ENCODE measurements at regions not wholly inside any gene's neighbourhood (a gene's known extent, or its start where the extent isn't known, plus 50 kb on each side); places are given as distances from the start of the nearest gene placed in this dataset.

GRCh38 chr4:152099981-152100378 lies 339.2 kb upstream of the GATB start:
- Mint-ChIP-seq H3K27me3 (no peaks in the 10 kb centered on the region), H3K27ac (peak overlapping the region; percentile 94), H3K4me1 (ENCODE audit: low read depth) (peaks cover 94% of the 10 kb centered on the region), H3K36me3 (ENCODE audit: low read depth) (peaks cover 2% of the 10 kb centered on the region), H3K4me3 (peak overlapping the region; percentile 72), H3K9me3 (no peaks in the 10 kb centered on the region)
- DNase-seq: no peak

- no peaks in the 10 kb centered on the region for H3K9me3 Mint-ChIP-seq
- H3K4me3 Mint-ChIP-seq: no peak overlapping the region
- H3K27me3 Mint-ChIP-seq: no peaks in the 10 kb centered on the region
- no peak for DNase-seq
- peak overlapping the region; percentile 94 for H3K27ac Mint-ChIP-seq
- H3K36me3 Mint-ChIP-seq (ENCODE audit: low read depth): peaks cover under 1% of the 10 kb centered on the region
- H3K4me1 Mint-ChIP-seq (ENCODE audit: low read depth): peaks cover 94% of the 10 kb centered on the region
These were observed 338.7 kb upstream of the GATB start for GRCh38 chr4:152099555-152099954.

- H3K4me1 Mint-ChIP-seq (ENCODE audit: low read depth): peaks cover 94% of the 10 kb centered on the region
- H3K4me3 Mint-ChIP-seq: no peak overlapping the region
- H3K27me3 Mint-ChIP-seq: no peaks in the 10 kb centered on the region
- no peaks in the 10 kb centered on the region for H3K9me3 Mint-ChIP-seq
- no peaks in the 10 kb centered on the region for H3K36me3 Mint-ChIP-seq (ENCODE audit: low read depth)
- DNase-seq: no peak
- peak overlapping the region; percentile 94 for H3K27ac Mint-ChIP-seq
These were observed 338.2 kb upstream of the GATB start for GRCh38 chr4:152099061-152099425.

GRCh38 chr4:152098365-152099060 lies 337.7 kb upstream of the GATB start:
- Mint-ChIP-seq H3K4me1 (ENCODE audit: low read depth) (peaks cover 93% of the 10 kb centered on the region), H3K9me3 (no peaks in the 10 kb centered on the region), H3K27me3 (no peaks in the 10 kb centered on the region), H3K4me3 (no peak overlapping the region), H3K36me3 (ENCODE audit: low read depth) (no peaks in the 10 kb centered on the region), H3K27ac (peak overlapping the region; percentile 94)
- no peak for DNase-seq

- peaks cover 86% of the 10 kb centered on the region for H3K4me1 Mint-ChIP-seq (ENCODE audit: low read depth)
- DNase-seq: no peak
- H3K4me3 Mint-ChIP-seq: no peak overlapping the region
- H3K27me3 Mint-ChIP-seq: no peaks in the 10 kb centered on the region
- no peak overlapping the region for H3K27ac Mint-ChIP-seq
- no peaks in the 10 kb centered on the region for H3K36me3 Mint-ChIP-seq (ENCODE audit: low read depth)
- H3K9me3 Mint-ChIP-seq: no peaks in the 10 kb centered on the region
These were observed 336.6 kb upstream of the GATB start for GRCh38 chr4:152097371-152097770.

GRCh38 chr4:152095701-152096070 lies 334.9 kb upstream of the GATB start:
- Mint-ChIP-seq H3K4me1 (ENCODE audit: low read depth) (peaks cover 79% of the 10 kb centered on the region), H3K27me3 (no peaks in the 10 kb centered on the region), H3K27ac (peak overlapping the region; percentile 50), H3K9me3 (no peaks in the 10 kb centered on the region), H3K4me3 (no peak overlapping the region), H3K36me3 (ENCODE audit: low read depth) (no peaks in the 10 kb centered on the region)
- DNase-seq: no peak

- Mint-ChIP-seq H3K27ac (no peak overlapping the region), H3K9me3 (no peaks in the 10 kb centered on the region), H3K36me3 (ENCODE audit: low read depth) (no peaks in the 10 kb centered on the region), H3K27me3 (no peaks in the 10 kb centered on the region), H3K4me1 (ENCODE audit: low read depth) (peaks cover 77% of the 10 kb centered on the region), H3K4me3 (no peak overlapping the region)
- no peak for DNase-seq
These were observed 334.3 kb upstream of the GATB start for GRCh38 chr4:152094970-152095700.

- H3K27me3 Mint-ChIP-seq: no peaks in the 10 kb centered on the region
- H3K4me1 Mint-ChIP-seq (ENCODE audit: low read depth): peaks cover 61% of the 10 kb centered on the region
- H3K36me3 Mint-ChIP-seq (ENCODE audit: low read depth): no peaks in the 10 kb centered on the region
These were observed 330.6 kb upstream of the GATB start for GRCh38 chr4:152091405-152091804.

GRCh38 chr4:152090543-152090942 lies 329.7 kb upstream of the GATB start:
- no peak for DNase-seq
- Mint-ChIP-seq H3K4me3 (no peak overlapping the region), H3K27ac (peak overlapping the region; percentile 45), H3K4me1 (ENCODE audit: low read depth) (peaks cover 60% of the 10 kb centered on the region), H3K27me3 (no peaks in the 10 kb centered on the region), H3K9me3 (no peaks in the 10 kb centered on the region), H3K36me3 (ENCODE audit: low read depth) (no peaks in the 10 kb centered on the region)

More at GRCh38 chr4:152091405-152091804, 330.6 kb upstream of the GATB start:
- H3K9me3 Mint-ChIP-seq: no peaks in the 10 kb centered on the region
- DNase-seq: no peak
- no peak overlapping the region for H3K4me3 Mint-ChIP-seq
- H3K27ac Mint-ChIP-seq: no peak overlapping the region

- H3K4me1 Mint-ChIP-seq (ENCODE audit: low read depth): peaks cover 58% of the 10 kb centered on the region
- no peaks in the 10 kb centered on the region for H3K27me3 Mint-ChIP-seq
- no peak for DNase-seq
- no peaks in the 10 kb centered on the region for H3K9me3 Mint-ChIP-seq
- H3K4me3 Mint-ChIP-seq: no peak overlapping the region
- H3K36me3 Mint-ChIP-seq (ENCODE audit: low read depth): no peaks in the 10 kb centered on the region
- no peak overlapping the region for H3K27ac Mint-ChIP-seq
These were observed 328.8 kb upstream of the GATB start for GRCh38 chr4:152089584-152089983.

GRCh38 chr4:152087335-152087734 lies 326.5 kb upstream of the GATB start:
- Mint-ChIP-seq H3K9me3 (no peaks in the 10 kb centered on the region), H3K4me1 (ENCODE audit: low read depth) (peaks cover 51% of the 10 kb centered on the region), H3K27ac (no peak overlapping the region), H3K36me3 (ENCODE audit: low read depth) (no peaks in the 10 kb centered on the region), H3K27me3 (no peaks in the 10 kb centered on the region), H3K4me3 (no peak overlapping the region)
- DNase-seq: no peak

- Mint-ChIP-seq H3K36me3 (ENCODE audit: low read depth) (no peaks in the 10 kb centered on the region), H3K27me3 (no peaks in the 10 kb centered on the region), H3K9me3 (no peaks in the 10 kb centered on the region), H3K4me1 (ENCODE audit: low read depth) (peaks cover 55% of the 10 kb centered on the region), H3K4me3 (no peak overlapping the region), H3K27ac (no peak overlapping the region)
- DNase-seq: no peak
These were observed 324.9 kb upstream of the GATB start for GRCh38 chr4:152085657-152086056.

GRCh38 chr4:152083338-152083737 lies 322.5 kb upstream of the GATB start:
- no peaks in the 10 kb centered on the region for H3K9me3 Mint-ChIP-seq
- no peak overlapping the region for H3K27ac Mint-ChIP-seq
- H3K36me3 Mint-ChIP-seq (ENCODE audit: low read depth): no peaks in the 10 kb centered on the region

GRCh38 chr4:152081024-152081423 lies 320.2 kb upstream of the GATB start:
- Mint-ChIP-seq H3K4me1 (ENCODE audit: low read depth) (peaks cover 58% of the 10 kb centered on the region), H3K4me3 (no peak overlapping the region), H3K27ac (peak overlapping the region; percentile 13)

More at GRCh38 chr4:152083338-152083737, 322.5 kb upstream of the GATB start:
- Mint-ChIP-seq H3K27me3 (no peaks in the 10 kb centered on the region), H3K4me1 (ENCODE audit: low read depth) (peaks cover 58% of the 10 kb centered on the region), H3K4me3 (no peak overlapping the region)
- no peak for DNase-seq

GRCh38 chr4:152079543-152080293 lies 318.9 kb upstream of the GATB start:
- Mint-ChIP-seq H3K36me3 (ENCODE audit: low read depth) (no peaks in the 10 kb centered on the region), H3K27ac (peak overlapping the region; percentile 39), H3K4me3 (peak overlapping the region; percentile 35), H3K27me3 (no peaks in the 10 kb centered on the region), H3K4me1 (ENCODE audit: low read depth) (peaks cover 56% of the 10 kb centered on the region), H3K9me3 (no peaks in the 10 kb centered on the region)
- peak; percentile 48 for DNase-seq

More at GRCh38 chr4:152081024-152081423, 320.2 kb upstream of the GATB start:
- no peaks in the 10 kb centered on the region for H3K27me3 Mint-ChIP-seq
- no peaks in the 10 kb centered on the region for H3K9me3 Mint-ChIP-seq
- no peak for DNase-seq
- H3K36me3 Mint-ChIP-seq (ENCODE audit: low read depth): no peaks in the 10 kb centered on the region
